Breast epithelium (tissue), 4 donors: ENCODE measurements at regions not wholly inside any gene's neighbourhood (a gene's known extent, or its start where the extent isn't known, plus 50 kb on each side); places are given as distances from the start of the nearest gene placed in this dataset.

Experiments
- DNase-seq, 2 donors: peaks; one replicate each; pipeline ENCODE4 v3.0.0-alpha.2; 2019; ENCODE audit warnings: low spot score in 2 of 2
- H3K27ac ChIP-seq, 2 donors: fragments of 200-600 bp; sonication (generic) in 1 of 2; one replicate each; pipeline ENCODE4 v1.5.1; 2016 to 2019; ENCODE audit warnings: mild to moderate bottlenecking in 1 of 2
- H3K27me3 ChIP-seq, 2 donors: fragments of 200-600 bp; sonication (generic) in 1 of 2; one replicate each; pipeline versions ENCODE4 v1.5.1 to v1.6.0; 2017 to 2019; ENCODE audit warnings: control low read depth in 1 of 2, mild to moderate bottlenecking in 1 of 2
- H3K36me3 ChIP-seq: fragments of 200-600 bp; one replicate; pipeline ENCODE4 v1.5.1; 2019
- H3K4me1 ChIP-seq, 2 donors: fragments of 200-600 bp; sonication (generic); one replicate each; pipeline ENCODE4 v1.5.1; 2016 to 2019; ENCODE audit warnings: control low read depth in 1 of 2
- H3K4me3 ChIP-seq, 3 donors: fragments of 200-600 bp; sonication (generic); 1 replicate in 2 of 3; 2 replicates in 1 of 3; pipeline ENCODE4 v1.5.1; 2016 to 2019; ENCODE audit warnings: mild to moderate bottlenecking in 3 of 3, moderate library complexity in 2 of 3
- H3K9me3 ChIP-seq, 2 donors: fragments of 200-600 bp; sonication (generic) in 1 of 2; one replicate each; pipeline ENCODE4 v1.5.1; 2016 to 2019; ENCODE audit warnings: control low read depth in 1 of 2
- POLR2A ChIP-seq: fragments of 450-650 bp; IDR thresholded peaks from one replicate; pipeline ENCODE4 v1.6.1; 2016; ENCODE audit warnings: antibody characterized with exemption, mild to moderate bottlenecking, moderate library complexity
- POLR2AphosphoS5 ChIP-seq, 3 donors: sonication (generic); formaldehyde crosslinking; IDR thresholded peaks; one replicate each; pipeline ENCODE4 v1.6.1; 2017; ENCODE audit warnings: antibody characterized with exemption in 3 of 3
- intact Hi-C: fragments of 100-400 bp; cut with DNase I; formaldehyde crosslinking; loops from one replicate; pipeline ENCODE4 v1.15.1; 2023; ENCODE audit warnings: low total_unique reads
- TF ChIP-seq, protein P1 (sequence below), 3 donors: fragments of 450-650 bp; IDR thresholded peaks; one replicate each; pipeline ENCODE4 v1.5.1; 2016 to 2017; ENCODE audit warnings: antibody characterized with exemption in 3 of 3, mild to moderate bottlenecking in 3 of 3, moderate library complexity in 3 of 3

DNA sequence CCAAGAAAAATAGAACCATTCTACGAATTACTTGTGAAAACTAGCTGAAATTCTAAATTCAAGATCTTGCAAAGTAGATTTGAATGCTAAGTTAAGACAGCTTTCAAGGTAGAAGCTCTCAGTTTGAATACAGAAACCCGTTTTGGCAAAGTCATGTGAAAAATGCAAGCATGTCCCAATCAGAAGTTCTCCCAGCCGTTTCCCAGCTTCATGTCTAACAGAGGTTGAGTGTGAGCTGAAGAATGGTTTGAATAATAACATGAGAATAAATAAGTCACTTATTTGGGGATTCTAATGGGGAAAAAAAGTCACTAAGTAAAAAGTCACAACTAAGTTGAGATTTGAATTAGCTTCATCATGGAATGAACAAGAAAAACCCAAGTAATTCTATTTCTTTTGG, 152.5 kb upstream of the MAP3K1 start:
- H3K27ac ChIP-seq = no peak overlapping the region
- intact Hi-C loops = no loop called here
- H3K4me3 ChIP-seq = no peak overlapping the region
- no peaks in the 10 kb centered on the region for H3K9me3 ChIP-seq
- no peaks in the 10 kb centered on the region for H3K4me1 ChIP-seq
- DNase-seq = no peak
- no peaks in the 10 kb centered on the region for H3K27me3 ChIP-seq
- TF ChIP-seq, protein P1, sequence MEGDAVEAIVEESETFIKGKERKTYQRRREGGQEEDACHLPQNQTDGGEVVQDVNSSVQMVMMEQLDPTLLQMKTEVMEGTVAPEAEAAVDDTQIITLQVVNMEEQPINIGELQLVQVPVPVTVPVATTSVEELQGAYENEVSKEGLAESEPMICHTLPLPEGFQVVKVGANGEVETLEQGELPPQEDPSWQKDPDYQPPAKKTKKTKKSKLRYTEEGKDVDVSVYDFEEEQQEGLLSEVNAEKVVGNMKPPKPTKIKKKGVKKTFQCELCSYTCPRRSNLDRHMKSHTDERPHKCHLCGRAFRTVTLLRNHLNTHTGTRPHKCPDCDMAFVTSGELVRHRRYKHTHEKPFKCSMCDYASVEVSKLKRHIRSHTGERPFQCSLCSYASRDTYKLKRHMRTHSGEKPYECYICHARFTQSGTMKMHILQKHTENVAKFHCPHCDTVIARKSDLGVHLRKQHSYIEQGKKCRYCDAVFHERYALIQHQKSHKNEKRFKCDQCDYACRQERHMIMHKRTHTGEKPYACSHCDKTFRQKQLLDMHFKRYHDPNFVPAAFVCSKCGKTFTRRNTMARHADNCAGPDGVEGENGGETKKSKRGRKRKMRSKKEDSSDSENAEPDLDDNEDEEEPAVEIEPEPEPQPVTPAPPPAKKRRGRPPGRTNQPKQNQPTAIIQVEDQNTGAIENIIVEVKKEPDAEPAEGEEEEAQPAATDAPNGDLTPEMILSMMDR (IDR thresholded peaks at IDR 0.05) = no peak
- no peak for TF ChIP-seq POLR2AphosphoS5 (IDR thresholded peaks at IDR 0.05)
- no peaks in the 10 kb centered on the region for H3K36me3 ChIP-seq

DNA sequence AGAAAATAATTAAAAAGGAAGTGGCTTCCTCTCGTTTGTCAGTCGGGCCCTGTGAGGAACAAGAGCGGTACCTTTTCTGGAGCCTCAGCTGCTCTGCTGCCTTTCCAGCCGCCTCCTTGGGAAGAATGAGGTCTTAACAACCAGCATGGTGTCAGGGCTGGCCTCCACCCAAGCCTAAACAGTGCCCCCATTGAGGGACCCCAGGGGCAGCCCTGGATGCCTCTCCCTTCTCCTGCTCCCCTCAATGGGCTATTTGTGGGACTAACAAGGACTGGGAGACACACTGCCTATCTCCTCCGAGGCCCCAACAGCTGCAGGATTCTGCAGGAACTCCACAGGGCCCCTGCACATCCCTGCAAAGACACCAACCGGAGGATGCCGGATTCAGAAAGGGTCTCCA, 155.4 kb upstream of the MAP3K1 start:
- DNase-seq = no peak
- H3K4me3 ChIP-seq = no peak overlapping the region
- intact Hi-C loops = no loop called here
- no peak overlapping the region for H3K27ac ChIP-seq
- H3K36me3 ChIP-seq = no peaks in the 10 kb centered on the region
- TF ChIP-seq, protein P1 (IDR thresholded peaks at IDR 0.05) = no peak
- TF ChIP-seq POLR2A = no peak
- TF ChIP-seq POLR2AphosphoS5 (IDR thresholded peaks at IDR 0.05) = no peak
- no peaks in the 10 kb centered on the region for H3K4me1 ChIP-seq
- no peaks in the 10 kb centered on the region for H3K27me3 ChIP-seq
- H3K9me3 ChIP-seq = no peaks in the 10 kb centered on the region

DNA sequence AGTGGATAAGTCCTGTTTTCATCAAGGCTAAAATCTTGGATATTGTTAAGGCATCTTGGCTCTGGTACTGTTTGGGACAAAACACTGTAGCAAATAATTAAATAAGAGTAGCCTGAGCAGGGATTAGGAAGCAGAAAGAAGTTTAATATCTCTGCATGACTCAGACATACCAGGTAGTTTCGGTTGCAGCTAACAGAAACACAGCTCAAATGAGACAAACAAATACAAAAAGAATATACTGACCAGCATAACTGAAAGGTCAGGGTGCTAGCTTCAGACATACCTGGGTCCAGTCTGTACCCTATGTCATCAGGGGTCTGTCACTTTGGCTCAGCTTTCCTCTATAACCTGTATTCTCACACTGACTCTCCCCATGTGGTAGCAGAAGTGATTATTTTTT, 156.4 kb upstream of the MAP3K1 start:
- Histone ChIP-seq H3K4me3 (no peak overlapping the region), H3K27me3 (no peaks in the 10 kb centered on the region), H3K9me3 (no peaks in the 10 kb centered on the region), H3K36me3 (no peaks in the 10 kb centered on the region), H3K4me1 (no peaks in the 10 kb centered on the region), H3K27ac (peak overlapping the region; percentile 51 to 68)
- intact Hi-C loops = no loop called here
- no peak for DNase-seq
- TF ChIP-seq, protein P1 (IDR thresholded peaks at IDR 0.05) = no peak
- no peak for TF ChIP-seq POLR2A
- TF ChIP-seq POLR2AphosphoS5 (IDR thresholded peaks at IDR 0.05) = no peak

DNA sequence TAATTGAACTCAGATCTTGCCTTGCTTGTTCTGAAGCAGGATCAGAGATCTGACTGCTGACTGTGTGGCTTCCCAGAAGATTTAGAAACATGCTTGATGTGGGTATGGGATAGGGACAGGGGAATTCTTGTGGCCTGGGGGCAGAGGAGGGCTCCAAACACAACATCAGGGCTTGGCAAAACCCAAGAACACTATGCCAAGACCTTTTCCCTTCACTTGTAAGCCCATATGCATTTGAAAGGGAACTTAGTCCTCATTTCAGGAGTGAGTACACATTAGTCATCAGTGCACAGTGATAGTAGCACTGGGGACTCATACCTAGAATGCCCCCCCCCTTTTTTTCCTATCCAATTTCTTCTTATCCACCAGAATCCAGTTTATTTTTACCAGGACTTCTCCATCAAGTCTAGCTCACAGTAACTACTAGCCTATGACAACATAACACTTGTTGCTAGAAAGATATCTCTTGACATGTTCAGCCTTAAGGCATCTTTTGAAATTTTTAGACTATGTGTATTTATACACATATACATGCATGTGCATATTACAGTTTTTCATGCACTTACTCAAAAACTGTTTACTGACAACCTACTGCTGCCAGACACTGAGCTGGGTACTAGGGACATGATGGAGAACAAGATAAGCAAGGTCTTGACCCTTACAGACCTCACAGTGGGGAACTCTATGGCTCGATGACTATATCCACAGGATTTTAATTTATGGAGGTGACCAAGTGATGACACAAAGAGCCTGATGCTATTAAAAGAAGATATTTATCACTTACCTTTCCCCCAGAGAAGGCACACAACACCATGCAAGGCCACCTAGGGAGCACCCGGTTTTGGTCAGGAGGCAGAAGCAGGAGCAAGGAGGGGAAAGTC, 158.3 kb upstream of the MAP3K1 start:
- Histone ChIP-seq H3K4me3 (no peak overlapping the region), H3K9me3 (no peaks in the 10 kb centered on the region), H3K27me3 (no peaks in the 10 kb centered on the region), H3K27ac (peak overlapping the region in 1 of 2 donors; percentile 19), H3K36me3 (no peaks in the 10 kb centered on the region), H3K4me1 (no peaks in the 10 kb centered on the region)
- no peak for DNase-seq
- TF ChIP-seq POLR2AphosphoS5 (IDR thresholded peaks at IDR 0.05) (no peak), POLR2A (no peak)
- TF ChIP-seq, protein P1 (IDR thresholded peaks at IDR 0.05) = no peak
- intact Hi-C loops = no loop called here

DNA sequence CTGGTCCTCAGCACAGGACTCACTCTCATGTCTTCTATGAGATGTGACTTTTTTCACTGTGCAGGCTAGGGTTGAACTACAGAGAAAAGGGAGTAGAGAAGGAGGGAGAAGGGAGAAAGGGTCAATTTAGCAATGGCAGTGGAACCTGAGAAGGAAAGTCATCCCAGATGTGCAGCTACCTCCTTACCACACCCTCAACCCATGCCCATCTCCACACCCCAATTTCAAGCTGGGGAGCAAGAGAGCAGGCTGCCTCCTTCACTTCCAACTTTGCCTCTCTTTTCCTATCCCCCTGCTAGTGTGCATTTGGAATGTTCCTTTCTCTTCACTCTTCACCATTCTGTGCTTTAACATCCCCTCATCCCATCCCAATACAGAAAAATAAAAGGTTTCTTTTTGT, 163.5 kb upstream of the MAP3K1 start:
- no peak for TF ChIP-seq POLR2A
- TF ChIP-seq POLR2AphosphoS5 (IDR thresholded peaks at IDR 0.05) = no peak
- TF ChIP-seq, protein P1 (IDR thresholded peaks at IDR 0.05) = no peak
- intact Hi-C loops = no loop called here

More for the DNA sequence above, 163.5 kb upstream of the MAP3K1 start:
- Histone ChIP-seq H3K9me3 (no peaks in the 10 kb centered on the region), H3K4me1 (no peaks in the 10 kb centered on the region), H3K27me3 (no peaks in the 10 kb centered on the region), H3K36me3 (no peaks in the 10 kb centered on the region), H3K27ac (no peak overlapping the region), H3K4me3 (no peak overlapping the region)
- DNase-seq = no peak
